ENCODE measurements at regions not wholly inside any gene's neighbourhood (a gene's known extent, or its start where the extent isn't known, plus 50 kb on each side); places are given as distances from the start of the nearest gene placed in this dataset.

DNA sequence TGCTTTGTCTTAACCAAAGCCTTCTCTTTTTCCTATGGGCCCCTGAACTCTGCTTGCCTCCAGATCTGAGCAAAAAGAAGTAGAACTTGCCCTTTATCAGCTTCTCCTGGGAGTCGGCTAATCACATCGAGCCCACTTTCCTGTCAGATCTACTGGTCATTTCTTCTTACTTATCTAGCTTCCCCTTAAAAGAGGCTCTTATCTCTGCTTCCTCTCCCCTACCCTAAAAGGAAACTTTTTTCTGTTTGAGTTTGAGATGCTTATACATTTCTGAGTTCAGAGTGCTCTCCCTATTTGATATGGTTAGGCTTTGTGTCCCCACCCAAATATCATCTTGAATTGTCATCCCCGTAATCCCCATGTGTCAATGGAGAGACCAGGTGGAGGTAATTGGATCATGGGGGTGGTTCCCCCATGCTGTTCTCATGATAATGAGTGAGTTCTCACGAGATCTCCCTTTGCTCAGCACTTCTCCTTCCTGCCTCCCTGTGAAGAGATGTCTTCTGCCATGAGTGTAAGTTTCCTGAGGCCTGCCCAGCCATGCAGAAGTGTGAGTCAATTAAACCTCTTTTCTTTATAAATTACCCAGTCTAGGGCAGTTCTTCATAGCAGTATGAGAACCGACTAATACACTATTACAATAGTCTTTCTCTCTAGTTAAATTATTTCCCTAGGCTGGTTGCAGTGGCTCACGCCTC lies 114.7 kb upstream of the AMN1 start:
- intact Hi-C loops (cut with DNase I; ENCODE audit: low total_unique reads), result no loop called here
- Histone ChIP-seq H3K9me3 (peaks cover under 1 to 7% of the 10 kb centered on the region in 2 donors), H3K27ac (no peak overlapping the region), H3K36me3 (no peaks in the 10 kb centered on the region), H3K4me1 (no peaks in the 10 kb centered on the region), H3K4me3 (no peak overlapping the region), H3K27me3 (no peaks in the 10 kb centered on the region)
- WGBS, 2 donors (ENCODE audit: low coverage in 1 of 2), result 76 to 84% methylated on average over 3 to 6 of the region's 6 CpGs
- no peak for DNase-seq
- TF ChIP-seq POLR2AphosphoS5 (IDR thresholded peaks at IDR 0.05) (no peak), EP300 (IDR thresholded peaks at IDR 0.05; ENCODE audit: low read depth) (no peak), POLR2A (IDR thresholded peaks at IDR 0.05) (no peak)
- TF ChIP-seq, protein P1, sequence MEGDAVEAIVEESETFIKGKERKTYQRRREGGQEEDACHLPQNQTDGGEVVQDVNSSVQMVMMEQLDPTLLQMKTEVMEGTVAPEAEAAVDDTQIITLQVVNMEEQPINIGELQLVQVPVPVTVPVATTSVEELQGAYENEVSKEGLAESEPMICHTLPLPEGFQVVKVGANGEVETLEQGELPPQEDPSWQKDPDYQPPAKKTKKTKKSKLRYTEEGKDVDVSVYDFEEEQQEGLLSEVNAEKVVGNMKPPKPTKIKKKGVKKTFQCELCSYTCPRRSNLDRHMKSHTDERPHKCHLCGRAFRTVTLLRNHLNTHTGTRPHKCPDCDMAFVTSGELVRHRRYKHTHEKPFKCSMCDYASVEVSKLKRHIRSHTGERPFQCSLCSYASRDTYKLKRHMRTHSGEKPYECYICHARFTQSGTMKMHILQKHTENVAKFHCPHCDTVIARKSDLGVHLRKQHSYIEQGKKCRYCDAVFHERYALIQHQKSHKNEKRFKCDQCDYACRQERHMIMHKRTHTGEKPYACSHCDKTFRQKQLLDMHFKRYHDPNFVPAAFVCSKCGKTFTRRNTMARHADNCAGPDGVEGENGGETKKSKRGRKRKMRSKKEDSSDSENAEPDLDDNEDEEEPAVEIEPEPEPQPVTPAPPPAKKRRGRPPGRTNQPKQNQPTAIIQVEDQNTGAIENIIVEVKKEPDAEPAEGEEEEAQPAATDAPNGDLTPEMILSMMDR (IDR thresholded peaks at IDR 0.05), result no peak
- in situ Hi-C loops (cut with MboI; ENCODE audit: low pct_ligation_motif_present in 1 of 4, low pct_unique_long_range_greater_than_20kb in 1 of 4, low sequenced_read_pairs in 3 of 4), result no loop called here

DNA sequence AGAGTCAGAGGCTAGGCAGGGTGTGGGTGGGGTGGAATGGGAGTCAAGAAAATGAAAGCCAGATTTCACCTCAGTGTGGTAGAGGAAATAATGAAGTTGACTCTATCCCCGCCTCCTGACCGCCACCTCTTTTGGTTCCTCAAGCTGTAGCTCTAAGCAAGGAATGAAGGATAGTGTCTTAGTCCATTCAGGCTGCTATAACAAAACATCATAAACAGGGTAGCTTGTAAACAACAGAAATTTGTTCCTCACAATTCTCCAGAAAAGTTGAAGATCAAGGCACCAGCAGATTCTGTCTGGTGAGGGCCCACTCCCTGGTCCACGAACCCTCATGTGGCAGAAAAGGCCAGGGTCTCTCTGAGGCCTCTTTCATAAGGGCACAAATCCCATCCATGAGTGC lies 109.1 kb upstream of the AMN1 start:
- WGBS, 2 donors (ENCODE audit: low coverage in 1 of 2), result 96 to 97% methylated on average over 3 of the region's 3 CpGs
- no peaks in the 10 kb centered on the region for H3K36me3 ChIP-seq
- no peak overlapping the region for H3K4me3 ChIP-seq
- TF ChIP-seq EP300 (IDR thresholded peaks at IDR 0.05; ENCODE audit: low read depth) (no peak), POLR2A (IDR thresholded peaks at IDR 0.05) (no peak), POLR2AphosphoS5 (IDR thresholded peaks at IDR 0.05) (no peak)
- TF ChIP-seq, protein P1 (IDR thresholded peaks at IDR 0.05), result no peak
- in situ Hi-C loops (cut with MboI; ENCODE audit: low pct_ligation_motif_present in 1 of 4, low pct_unique_long_range_greater_than_20kb in 1 of 4, low sequenced_read_pairs in 3 of 4) (no loop called here), intact Hi-C loops (cut with DNase I; ENCODE audit: low total_unique reads) (no loop called here)
- no peak overlapping the region for H3K27ac ChIP-seq
- DNase-seq, result no peak
- no peaks in the 10 kb centered on the region for H3K27me3 ChIP-seq
- peaks cover 0 to 4% (median 0%) of the 10 kb centered on the region in 4 donors for H3K4me1 ChIP-seq
- H3K9me3 ChIP-seq, result no peaks in the 10 kb centered on the region

DNA sequence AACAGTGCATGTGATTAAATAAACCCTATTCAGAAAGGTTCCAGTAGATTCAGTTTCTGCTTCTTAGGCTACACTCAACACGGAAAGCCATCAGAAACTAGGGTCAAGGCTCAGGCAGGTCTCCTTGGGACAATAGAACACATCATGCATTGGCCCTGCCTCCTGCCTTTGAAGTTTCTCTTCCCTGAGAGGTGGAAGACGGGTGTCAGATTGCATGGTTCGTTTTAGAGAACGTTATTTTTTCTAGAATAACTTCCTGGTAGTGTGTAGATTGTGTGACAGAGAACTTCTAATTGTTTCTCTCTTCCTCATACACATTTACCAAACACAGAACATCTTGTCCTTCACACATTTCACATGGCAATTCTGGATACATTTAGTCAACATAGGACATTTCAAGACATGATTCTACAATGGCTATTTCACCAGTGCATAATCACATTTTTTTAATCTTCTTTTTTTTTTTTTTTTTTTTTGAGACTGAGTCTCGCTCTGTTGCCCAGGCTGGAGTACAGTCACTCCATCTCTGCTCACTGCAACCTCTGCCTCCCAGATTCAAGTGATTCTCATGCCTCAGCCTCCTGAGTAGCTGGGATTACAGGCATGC lies 106.6 kb upstream of the AMN1 start:
- no peak for DNase-seq
- Histone ChIP-seq H3K27me3 (no peaks in the 10 kb centered on the region), H3K4me1 (peaks cover 0 to 4% (median 0%) of the 10 kb centered on the region in 4 donors), H3K9me3 (no peaks in the 10 kb centered on the region), H3K36me3 (no peaks in the 10 kb centered on the region), H3K4me3 (no peak overlapping the region), H3K27ac (no peak overlapping the region)
- TF ChIP-seq POLR2A (IDR thresholded peaks at IDR 0.05), result no peak
- intact Hi-C loops (cut with DNase I; ENCODE audit: low total_unique reads) (no loop called here), in situ Hi-C loops (cut with MboI; ENCODE audit: low pct_ligation_motif_present in 1 of 4, low pct_unique_long_range_greater_than_20kb in 1 of 4, low sequenced_read_pairs in 3 of 4) (no loop called here)
- 39 to 44% methylated on average over 4 to 5 of the region's 5 CpGs for WGBS, 2 donors (ENCODE audit: low coverage in 1 of 2)

DNA sequence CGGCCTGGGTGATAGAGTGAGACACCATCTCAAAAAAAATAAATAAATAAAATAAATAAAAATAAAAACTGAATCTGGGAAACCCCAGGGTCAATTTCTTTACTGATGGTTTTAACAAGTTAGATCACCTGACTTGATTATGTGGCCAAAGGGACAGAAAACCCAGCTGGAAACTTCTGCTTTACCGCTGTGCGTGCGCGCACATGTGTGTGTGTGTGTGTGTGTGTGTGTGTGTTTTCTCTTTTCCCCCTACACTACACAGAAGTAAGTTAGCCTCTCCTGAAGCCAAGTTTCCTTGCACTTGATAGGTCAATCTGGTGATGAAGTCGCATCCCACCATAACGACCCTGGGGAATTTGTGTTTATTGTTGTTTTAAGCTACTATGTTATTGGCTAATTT lies 105.3 kb upstream of the AMN1 start:
- H3K27me3 ChIP-seq, result no peaks in the 10 kb centered on the region
- H3K4me1 ChIP-seq, result peaks cover 0 to 4% (median 0%) of the 10 kb centered on the region in 4 donors
- H3K4me3 ChIP-seq, result no peak overlapping the region
- DNase-seq, result no peak
- no peak for TF ChIP-seq POLR2A (IDR thresholded peaks at IDR 0.05)
- TF ChIP-seq POLR2AphosphoS5 (IDR thresholded peaks at IDR 0.05), result no peak
- no peak for TF ChIP-seq EP300 (IDR thresholded peaks at IDR 0.05; ENCODE audit: low read depth)
- TF ChIP-seq, protein P1 (IDR thresholded peaks at IDR 0.05), result no peak
- in situ Hi-C loops (cut with MboI; ENCODE audit: low pct_ligation_motif_present in 1 of 4, low pct_unique_long_range_greater_than_20kb in 1 of 4, low sequenced_read_pairs in 3 of 4), result no loop called here
- no peaks in the 10 kb centered on the region for H3K36me3 ChIP-seq
- no peaks in the 10 kb centered on the region for H3K9me3 ChIP-seq
- no peak overlapping the region for H3K27ac ChIP-seq
- 63 to 94% methylated on average over 2 to 7 of the region's 7 CpGs for WGBS, 2 donors (ENCODE audit: low coverage in 1 of 2)
- intact Hi-C loops (cut with DNase I; ENCODE audit: low total_unique reads), result no loop called here

Measured in transverse colon (tissue), 4 donors.